ENCODE measurements at regions not wholly inside any gene's neighbourhood (a gene's known extent, or its start where the extent isn't known, plus 50 kb on each side); places are given as distances from the start of the nearest gene placed in this dataset.

DNA sequence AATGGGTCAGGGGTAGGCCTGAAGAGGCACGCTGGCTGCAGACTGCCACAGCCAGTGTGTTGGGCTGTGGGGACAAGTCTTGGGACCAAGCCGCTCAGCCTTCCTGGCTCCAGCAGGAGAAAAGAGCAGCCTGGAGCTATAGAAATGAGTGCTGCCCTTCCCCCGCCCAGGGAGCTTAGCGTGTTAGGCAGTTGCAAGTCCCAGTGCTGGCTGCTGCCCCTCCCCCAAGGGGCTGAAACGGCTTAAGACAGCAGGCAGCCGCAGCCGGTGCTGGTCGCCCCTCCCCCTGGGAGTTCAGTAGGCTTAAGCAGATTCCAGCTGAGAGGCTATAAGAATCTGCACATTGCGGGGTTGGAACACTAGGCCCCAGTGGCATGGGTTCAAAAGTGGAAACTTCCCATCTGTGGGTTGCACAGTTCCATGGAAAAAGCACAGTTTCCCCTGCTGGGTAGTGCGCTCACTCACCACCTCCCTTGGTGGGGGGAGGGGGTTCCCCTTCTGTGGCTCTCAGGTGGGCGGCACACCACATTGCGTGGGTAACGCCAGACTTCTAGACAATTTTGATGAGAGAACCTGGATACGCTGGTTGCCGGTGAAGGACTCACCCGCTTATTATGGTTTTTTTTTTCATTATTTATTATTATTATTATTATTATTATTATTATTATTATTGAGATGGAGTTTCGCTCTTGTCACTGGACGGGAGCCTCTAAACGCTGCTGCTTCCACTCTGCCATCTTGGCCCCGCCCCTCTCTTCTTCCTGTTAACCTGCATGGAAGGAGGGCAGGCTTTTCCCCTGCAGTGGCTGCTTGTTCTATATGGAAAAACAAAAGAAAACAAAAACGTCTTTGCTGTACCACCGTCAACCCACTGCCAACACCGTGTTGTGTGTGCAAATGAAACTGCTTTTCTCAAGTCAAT lies 151.1 kb downstream of the CXCL12 start:
- Histone ChIP-seq H3K4me1 (ENCODE audit: control insufficient read depth, extremely low read depth, insufficient read depth, low read length) (no peaks in the 10 kb centered on the region), H3K4me2 (ENCODE audit: control insufficient read depth, extremely low read depth, insufficient read depth, low read depth, low read length) (no peak overlapping the region), H2AFZ (ENCODE audit: control insufficient read depth, low read length) (no peak overlapping the region), H4K20me1 (ENCODE audit: control insufficient read depth, extremely low read depth, insufficient read depth, low read length) (no peaks in the 10 kb centered on the region), H3K79me2 (ENCODE audit: control insufficient read depth, insufficient read depth, low read length) (no peaks in the 10 kb centered on the region), H3K4me3 (ENCODE audit: control insufficient read depth in 2 of 3, extremely low read depth in 1 of 3, insufficient read depth in 2 of 3, low read depth in 1 of 3, low read length in 3 of 3) (no peak overlapping the region), H3K9ac (ENCODE audit: control insufficient read depth, extremely low read depth, insufficient read depth, low read length) (no peak overlapping the region), H3K36me3 (ENCODE audit: control insufficient read depth in 2 of 2, extremely low read depth in 1 of 2, insufficient read depth in 2 of 2, low read length in 2 of 2) (no peaks in the 10 kb centered on the region), H3K27me3 (ENCODE audit: control insufficient read depth, extremely low read depth, insufficient read depth, low read length) (no peaks in the 10 kb centered on the region), H3K9me1 (ENCODE audit: control insufficient read depth, extremely low read depth, insufficient read depth, low read length) (no peaks in the 10 kb centered on the region), H3K9me3 (ENCODE audit: control insufficient read depth, low read depth, low read length) (peaks cover 2% of the 10 kb centered on the region), H3K27ac (ENCODE audit: control insufficient read depth, insufficient read depth, low read length) (no peak overlapping the region)
- no peak for DNase-seq (ENCODE audit: low read depth, low spot score)
- dilution Hi-C loops (cut with MboI; ENCODE audit: extremely low pct_ligation_motif_present, low sequenced_read_pairs), result no loop called here
- FAIRE-seq, result no peak
- TF ChIP-seq, protein P1, sequence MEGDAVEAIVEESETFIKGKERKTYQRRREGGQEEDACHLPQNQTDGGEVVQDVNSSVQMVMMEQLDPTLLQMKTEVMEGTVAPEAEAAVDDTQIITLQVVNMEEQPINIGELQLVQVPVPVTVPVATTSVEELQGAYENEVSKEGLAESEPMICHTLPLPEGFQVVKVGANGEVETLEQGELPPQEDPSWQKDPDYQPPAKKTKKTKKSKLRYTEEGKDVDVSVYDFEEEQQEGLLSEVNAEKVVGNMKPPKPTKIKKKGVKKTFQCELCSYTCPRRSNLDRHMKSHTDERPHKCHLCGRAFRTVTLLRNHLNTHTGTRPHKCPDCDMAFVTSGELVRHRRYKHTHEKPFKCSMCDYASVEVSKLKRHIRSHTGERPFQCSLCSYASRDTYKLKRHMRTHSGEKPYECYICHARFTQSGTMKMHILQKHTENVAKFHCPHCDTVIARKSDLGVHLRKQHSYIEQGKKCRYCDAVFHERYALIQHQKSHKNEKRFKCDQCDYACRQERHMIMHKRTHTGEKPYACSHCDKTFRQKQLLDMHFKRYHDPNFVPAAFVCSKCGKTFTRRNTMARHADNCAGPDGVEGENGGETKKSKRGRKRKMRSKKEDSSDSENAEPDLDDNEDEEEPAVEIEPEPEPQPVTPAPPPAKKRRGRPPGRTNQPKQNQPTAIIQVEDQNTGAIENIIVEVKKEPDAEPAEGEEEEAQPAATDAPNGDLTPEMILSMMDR (optimal IDR thresholded peaks at IDR 0.05 in 1 of 3, IDR thresholded peaks at IDR 0.05 in 1 of 3, conservative IDR thresholded peaks at IDR 0.05 in 1 of 3; ENCODE audit: extremely low read depth in 1 of 3, insufficient read depth in 2 of 3, low read length in 3 of 3), result no peak
- TF ChIP-seq EZH2 (IDR thresholded peaks at IDR 0.05; ENCODE audit: low read length), result no peak

DNA sequence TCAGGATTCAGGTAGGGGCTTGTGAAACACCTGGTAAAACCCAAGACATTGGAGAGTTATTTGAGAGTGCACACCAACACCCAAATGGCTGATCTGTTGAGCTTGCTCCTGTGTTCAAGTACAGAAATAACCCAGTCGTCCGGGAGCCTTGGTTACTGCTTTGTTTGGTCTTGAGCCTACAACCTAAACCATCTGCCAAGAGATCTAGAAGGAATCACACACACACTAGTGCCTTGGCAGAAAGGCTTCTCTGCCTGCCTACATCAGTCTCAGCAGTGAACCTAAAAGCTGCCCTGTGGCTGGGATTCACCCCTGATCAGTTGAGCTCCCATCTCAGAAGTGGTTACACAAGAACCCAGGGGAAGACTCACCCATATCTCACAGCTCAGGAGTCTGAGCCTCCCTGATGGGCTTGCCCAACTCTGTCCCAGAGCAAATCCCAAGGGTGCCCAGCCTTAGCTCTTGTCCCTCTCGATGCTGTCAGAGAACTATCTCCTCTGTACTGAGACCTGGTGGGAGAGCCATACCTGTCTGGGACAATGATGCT lies 167.6 kb downstream of the CXCL12 start:
- TF ChIP-seq, protein P1 (optimal IDR thresholded peaks at IDR 0.05 in 1 of 3, IDR thresholded peaks at IDR 0.05 in 1 of 3, conservative IDR thresholded peaks at IDR 0.05 in 1 of 3; ENCODE audit: extremely low read depth in 1 of 3, insufficient read depth in 2 of 3, low read length in 3 of 3), result no peak
- no peak for TF ChIP-seq EZH2 (IDR thresholded peaks at IDR 0.05; ENCODE audit: low read length)
- Histone ChIP-seq H3K9me3 (ENCODE audit: control insufficient read depth, low read depth, low read length) (no peaks in the 10 kb centered on the region), H3K4me1 (ENCODE audit: control insufficient read depth, extremely low read depth, insufficient read depth, low read length) (no peaks in the 10 kb centered on the region), H2AFZ (ENCODE audit: control insufficient read depth, low read length) (no peak overlapping the region), H3K9me1 (ENCODE audit: control insufficient read depth, extremely low read depth, insufficient read depth, low read length) (no peaks in the 10 kb centered on the region), H3K79me2 (ENCODE audit: control insufficient read depth, insufficient read depth, low read length) (no peaks in the 10 kb centered on the region), H3K27me3 (ENCODE audit: control insufficient read depth, extremely low read depth, insufficient read depth, low read length) (no peaks in the 10 kb centered on the region), H4K20me1 (ENCODE audit: control insufficient read depth, extremely low read depth, insufficient read depth, low read length) (no peaks in the 10 kb centered on the region), H3K4me2 (ENCODE audit: control insufficient read depth, extremely low read depth, insufficient read depth, low read depth, low read length) (no peak overlapping the region), H3K27ac (ENCODE audit: control insufficient read depth, insufficient read depth, low read length) (no peak overlapping the region), H3K4me3 (ENCODE audit: control insufficient read depth in 2 of 3, extremely low read depth in 1 of 3, insufficient read depth in 2 of 3, low read depth in 1 of 3, low read length in 3 of 3) (no peak overlapping the region), H3K9ac (ENCODE audit: control insufficient read depth, extremely low read depth, insufficient read depth, low read length) (no peak overlapping the region), H3K36me3 (ENCODE audit: control insufficient read depth in 2 of 2, extremely low read depth in 1 of 2, insufficient read depth in 2 of 2, low read length in 2 of 2) (no peaks in the 10 kb centered on the region)
- dilution Hi-C loops (cut with MboI; ENCODE audit: extremely low pct_ligation_motif_present, low sequenced_read_pairs), result no loop called here
- FAIRE-seq, result no peak
- no peak for DNase-seq (ENCODE audit: low read depth, low spot score)
